GM12878 (cell line): ENCODE measurements at regions not wholly inside any gene's neighbourhood (a gene's known extent, or its start where the extent isn't known, plus 50 kb on each side); places are given as distances from the start of the nearest gene placed in this dataset.

ENCODE experiments used
- BHLHE40 ChIP-seq, 2 experiments: fragments of 450-650 bp in 1 of 2; IDR thresholded peaks; 2 replicates each; pipeline ENCODE4 v1.6.1; 2011 to 2017; ENCODE audit warnings: low read depth in 2 of 2, borderline replicate concordance in 1 of 2, improper control_type of control experiment in 1 of 2, low read length in 1 of 2, mild to moderate bottlenecking in 1 of 2
- CEBPB ChIP-seq, 2 experiments: fragments of 150-350 bp in 1 of 2; IDR thresholded peaks; 2 replicates each; pipeline ENCODE4 v1.6.1; 2012 to 2014; ENCODE audit warnings: low read depth in 2 of 2, low read length in 2 of 2, borderline replicate concordance in 1 of 2, inconsistent platforms in 1 of 2
- E2F4 ChIP-seq: IDR thresholded peaks from 2 replicates; pipeline ENCODE4 v1.6.1; 2012; ENCODE audit warnings: low read depth, low read length, improper control_type of control experiment
- EP300 ChIP-seq, 2 experiments: fragments of 150-350 bp in 1 of 2; IDR thresholded peaks; 2 replicates each; pipeline ENCODE4 v1.6.1; 2011 to 2012; ENCODE audit warnings: low read depth in 2 of 2, low read length in 2 of 2, borderline replicate concordance in 1 of 2, improper control_type of control experiment in 1 of 2, inconsistent platforms in 1 of 2; ENCODE audit not compliant: control insufficient read depth in 1 of 2
- JUND ChIP-seq: IDR thresholded peaks from 2 replicates; pipeline ENCODE4 v1.6.1; 2012; ENCODE audit warnings: low read depth, mild to moderate bottlenecking, low read length, improper control_type of control experiment, moderate library complexity
- NKRF ChIP-seq: fragments of 450-650 bp; conservative IDR thresholded peaks from 2 replicates; pipeline ENCODE4 v1.6.1; 2017; ENCODE audit warnings: mild to moderate bottlenecking, moderate library complexity
- POLR2AphosphoS5 ChIP-seq: IDR thresholded peaks from 2 replicates; pipeline ENCODE4 v1.6.1; 2011; ENCODE audit warnings: mild to moderate bottlenecking, low read length, inconsistent platforms
- RBBP5 ChIP-seq: fragments of 200-600 bp; sonication (generic); conservative IDR thresholded peaks from 2 replicates; pipeline ENCODE4 v1.6.1; 2016
- REST ChIP-seq: IDR thresholded peaks from 2 replicates; pipeline ENCODE4 v1.6.1; 2012; ENCODE audit warnings: mild to moderate bottlenecking, low read depth, low read length
- TARDBP ChIP-seq: IDR thresholded peaks from 2 replicates; pipeline ENCODE4 v1.6.1; 2016; ENCODE audit warnings: borderline replicate concordance
- USF2 ChIP-seq: IDR thresholded peaks from 2 replicates; pipeline ENCODE4 v1.6.1; 2011; ENCODE audit warnings: low read depth, low read length, improper control_type of control experiment, borderline replicate concordance
- YY1 ChIP-seq: IDR thresholded peaks from 2 replicates; pipeline ENCODE4 v1.6.1; 2011; ENCODE audit warnings: low read depth, mild to moderate bottlenecking, low read length
- ZBED1 ChIP-seq: IDR thresholded peaks from 2 replicates; pipeline ENCODE4 v1.6.1; 2016; ENCODE audit warnings: borderline replicate concordance
- TF ChIP-seq, protein P1 (sequence below), 3 experiments: IDR thresholded peaks in 2 of 3; conservative IDR thresholded peaks in 1 of 3; 2 replicates each; pipeline ENCODE4 v1.5.1; 2011; ENCODE audit warnings: low read depth in 3 of 3, low read length in 3 of 3, mild to moderate bottlenecking in 3 of 3, control low read depth in 2 of 3, moderate library complexity in 2 of 3, inconsistent platforms in 1 of 3, mixed read lengths in 1 of 3; ENCODE audit not compliant: control insufficient read depth in 2 of 3, insufficient read depth in 1 of 3; ENCODE audit errors: extremely low read depth in 1 of 3

DNA sequence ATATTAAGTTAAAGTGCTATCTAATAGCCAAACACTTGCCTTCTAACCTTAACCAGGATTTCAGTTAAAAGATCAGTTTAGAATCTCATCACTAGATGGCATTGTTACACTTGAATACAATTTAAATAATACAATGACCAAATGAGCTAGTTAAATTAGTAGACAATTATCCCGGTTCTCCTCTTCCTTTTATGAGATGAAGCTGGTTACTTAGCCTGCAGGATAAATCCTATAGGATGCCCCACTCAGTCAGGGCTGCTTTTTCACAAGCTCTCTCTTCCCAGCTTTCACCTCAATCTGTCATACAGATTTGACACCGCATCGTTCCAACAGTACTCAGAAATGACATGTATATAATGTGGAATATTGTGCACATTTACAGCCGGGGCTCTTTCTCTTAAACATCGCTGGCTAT is 678.8 kb downstream of the KCNJ3 start:
- TF ChIP-seq POLR2AphosphoS5 (no peak), EP300 (IDR thresholded peaks at IDR 0.05; ENCODE audit: borderline replicate concordance in 1 of 2, control insufficient read depth in 1 of 2, low read depth in 2 of 2, low read length in 2 of 2) (no peak), NKRF (no peak), USF2 (no peak), JUND (no peak), TARDBP (no peak), YY1 (no peak), BHLHE40 (IDR thresholded peaks at IDR 0.05; ENCODE audit: borderline replicate concordance in 1 of 2, low read depth in 2 of 2, low read length in 1 of 2) (no peak), REST (no peak), ZBED1 (no peak), RBBP5 (no peak), E2F4 (no peak), CEBPB (IDR thresholded peaks at IDR 0.05; ENCODE audit: borderline replicate concordance in 1 of 2, low read depth in 2 of 2, low read length in 2 of 2) (no peak)
- TF ChIP-seq, protein P1, sequence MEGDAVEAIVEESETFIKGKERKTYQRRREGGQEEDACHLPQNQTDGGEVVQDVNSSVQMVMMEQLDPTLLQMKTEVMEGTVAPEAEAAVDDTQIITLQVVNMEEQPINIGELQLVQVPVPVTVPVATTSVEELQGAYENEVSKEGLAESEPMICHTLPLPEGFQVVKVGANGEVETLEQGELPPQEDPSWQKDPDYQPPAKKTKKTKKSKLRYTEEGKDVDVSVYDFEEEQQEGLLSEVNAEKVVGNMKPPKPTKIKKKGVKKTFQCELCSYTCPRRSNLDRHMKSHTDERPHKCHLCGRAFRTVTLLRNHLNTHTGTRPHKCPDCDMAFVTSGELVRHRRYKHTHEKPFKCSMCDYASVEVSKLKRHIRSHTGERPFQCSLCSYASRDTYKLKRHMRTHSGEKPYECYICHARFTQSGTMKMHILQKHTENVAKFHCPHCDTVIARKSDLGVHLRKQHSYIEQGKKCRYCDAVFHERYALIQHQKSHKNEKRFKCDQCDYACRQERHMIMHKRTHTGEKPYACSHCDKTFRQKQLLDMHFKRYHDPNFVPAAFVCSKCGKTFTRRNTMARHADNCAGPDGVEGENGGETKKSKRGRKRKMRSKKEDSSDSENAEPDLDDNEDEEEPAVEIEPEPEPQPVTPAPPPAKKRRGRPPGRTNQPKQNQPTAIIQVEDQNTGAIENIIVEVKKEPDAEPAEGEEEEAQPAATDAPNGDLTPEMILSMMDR (IDR thresholded peaks at IDR 0.05 in 2 of 3, conservative IDR thresholded peaks at IDR 0.05 in 1 of 3; ENCODE audit: control insufficient read depth in 2 of 3, extremely low read depth in 1 of 3, insufficient read depth in 1 of 3, low read depth in 3 of 3, low read length in 3 of 3): peak in 2 of 3 experiments; percentile 10 to 17; a peak in 3 of 6 replicates
